ENCODE measurements at regions not wholly inside any gene's neighbourhood (a gene's known extent, or its start where the extent isn't known, plus 50 kb on each side); places are given as distances from the start of the nearest gene placed in this dataset.

DNA sequence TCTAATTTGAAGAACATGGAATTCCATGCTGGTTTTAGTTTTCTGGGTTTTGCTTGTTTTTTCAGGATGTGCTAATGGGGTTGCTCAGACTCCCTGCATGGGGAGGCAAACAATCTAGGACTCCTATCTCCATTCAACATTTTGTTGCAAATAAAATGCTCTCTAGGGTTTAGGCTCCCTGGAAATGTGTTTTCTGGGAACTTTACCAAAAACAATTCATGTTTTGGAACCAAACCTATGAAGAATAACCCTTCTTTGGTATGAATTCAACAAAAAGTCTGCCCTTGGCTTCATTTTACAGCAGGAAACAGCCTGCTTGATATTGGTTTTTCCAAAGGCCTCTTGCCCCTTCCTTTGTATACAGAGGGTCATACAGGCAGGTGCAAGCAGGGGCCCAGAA is 217.7 kb downstream of the FOXA2 start:
- DNase-seq = no peak

DNA sequence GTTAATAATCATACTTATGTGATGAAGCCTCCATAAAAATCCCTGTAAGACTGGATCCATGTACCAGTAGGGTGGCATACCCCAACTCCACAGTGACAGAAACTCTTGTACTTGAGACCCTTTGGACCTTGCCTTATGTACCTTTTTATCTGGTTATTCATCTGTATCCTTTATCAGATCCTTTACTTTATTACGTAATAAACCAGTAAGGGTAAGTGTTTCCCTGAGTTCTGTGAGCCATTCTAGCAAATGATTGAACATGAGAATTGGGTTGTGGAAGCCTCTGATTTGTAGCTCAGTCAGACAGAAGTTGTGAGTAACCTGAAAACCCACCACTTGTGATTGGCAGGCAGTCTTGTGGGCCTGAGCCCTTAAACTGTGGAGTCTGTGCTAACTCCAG is 229.7 kb downstream of the FOXA2 start:
- no peak for DNase-seq

DNA sequence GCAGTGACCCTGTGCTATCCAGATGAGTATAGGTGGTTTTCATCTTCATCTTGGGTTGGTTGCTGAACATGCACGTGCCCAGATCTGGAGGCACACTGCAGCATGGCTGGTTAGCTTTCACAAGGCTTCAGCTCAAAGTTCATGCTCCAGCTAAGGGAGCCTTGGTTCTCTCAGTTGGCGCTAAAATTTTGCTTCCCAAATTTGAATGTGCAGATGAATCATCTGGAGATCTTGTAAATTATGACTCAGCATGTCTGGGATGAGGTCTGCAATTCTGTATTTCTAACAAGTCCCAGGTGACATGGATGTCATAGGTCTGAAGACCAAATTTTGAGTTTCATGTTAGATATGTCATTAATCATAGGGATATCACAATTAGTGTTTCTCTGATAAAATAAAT is 230.8 kb downstream of the FOXA2 start:
- DNase-seq = no peak

DNA sequence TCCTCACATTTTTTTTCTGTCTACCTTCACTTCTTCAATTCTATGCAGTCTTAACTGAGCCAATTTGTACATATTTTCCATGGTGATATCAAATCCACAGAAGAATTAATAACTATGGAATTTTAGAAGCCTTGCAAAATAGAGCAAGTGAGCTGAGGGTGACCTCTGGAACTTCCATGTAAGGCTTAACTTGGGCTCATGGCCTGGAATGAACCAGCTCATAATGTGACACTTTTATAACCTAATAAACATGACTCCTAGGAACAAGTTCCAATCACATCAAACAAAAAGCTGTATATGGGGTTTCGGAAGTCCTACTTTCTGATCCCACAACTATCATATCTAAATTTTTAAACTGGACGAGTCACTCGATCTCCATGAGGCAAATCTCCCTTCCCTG is 232.4 kb downstream of the FOXA2 start:
- no peak for DNase-seq

DNA sequence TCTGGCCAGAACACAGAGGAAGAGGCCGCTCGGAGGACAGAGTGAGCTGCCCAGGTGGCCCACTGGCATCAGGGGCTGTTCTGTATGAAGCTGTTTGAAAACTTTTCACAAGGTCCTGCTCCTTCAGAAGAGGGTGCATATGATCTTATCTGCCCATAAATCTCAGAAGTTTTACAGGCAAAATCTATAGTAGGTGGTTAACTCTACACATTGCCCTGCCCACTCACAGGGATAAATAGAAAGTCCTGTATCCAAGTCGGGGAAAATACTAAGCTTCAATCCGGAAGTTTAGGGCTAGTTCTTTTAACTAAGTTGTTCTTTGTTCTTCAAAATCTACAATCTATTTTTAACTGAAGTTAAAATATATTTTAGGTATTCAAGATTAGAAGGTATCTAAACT is 233.7 kb downstream of the FOXA2 start:
- no peak for DNase-seq

DNA sequence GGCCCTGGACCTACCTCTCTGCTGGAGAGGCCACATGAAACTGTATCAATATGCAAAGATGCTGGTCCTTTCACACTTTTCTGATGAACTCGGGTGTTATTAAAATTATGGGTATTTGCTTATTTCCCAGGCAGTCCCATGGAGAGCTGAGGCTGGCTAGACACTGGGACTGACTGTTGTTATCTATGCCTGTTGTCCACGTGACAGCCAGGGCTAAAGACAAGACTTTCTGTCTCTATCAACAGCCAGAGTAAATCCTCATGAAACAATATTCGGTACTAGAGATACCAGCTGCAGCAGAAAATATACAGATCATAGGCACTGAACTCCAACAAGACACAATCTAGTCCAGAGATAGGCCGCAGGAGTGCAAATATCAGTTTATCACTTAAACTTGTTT is 236.4 kb downstream of the FOXA2 start:
- no peak for DNase-seq

DNA sequence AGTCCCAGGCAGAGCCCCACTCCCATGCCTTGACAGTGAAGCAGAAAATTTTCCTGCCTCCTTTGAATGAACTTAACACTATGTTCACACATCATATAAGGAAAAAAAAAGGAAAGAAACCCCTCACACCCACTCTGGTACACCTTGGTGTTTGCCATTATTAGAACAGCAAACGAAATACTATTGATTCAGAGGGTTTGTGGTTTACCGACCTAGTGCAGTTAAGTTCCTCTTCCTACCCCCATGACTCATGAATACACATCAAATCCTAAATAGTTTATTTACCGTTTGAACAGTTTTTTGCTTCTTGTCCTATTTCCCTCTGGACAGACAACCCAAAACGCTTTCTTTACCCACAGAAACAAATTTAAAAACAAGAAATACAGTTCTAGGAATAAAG is 237.7 kb downstream of the FOXA2 start:
- DNase-seq = no peak

DNA sequence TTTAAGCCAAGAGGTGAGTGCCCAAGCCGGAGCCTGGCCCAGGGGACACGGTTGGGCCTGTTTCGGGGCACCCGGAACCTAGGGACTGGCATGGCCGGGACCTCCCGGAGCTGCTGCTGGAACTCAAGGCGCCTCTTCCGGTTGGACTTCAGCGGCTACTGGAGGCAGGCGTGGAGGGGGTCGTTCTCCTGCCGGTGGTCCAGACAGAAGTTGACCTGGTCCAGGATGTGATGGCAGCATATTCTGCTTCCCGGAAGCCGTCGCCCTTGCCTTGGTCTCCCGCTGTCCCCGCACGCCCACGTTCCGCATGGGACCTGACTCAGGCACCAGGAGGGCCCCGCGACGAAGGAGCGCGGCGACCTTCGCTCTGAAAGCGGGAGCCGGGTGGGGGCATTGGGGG is 240.8 kb downstream of the FOXA2 start:
- DNase-seq = no peak

DNA sequence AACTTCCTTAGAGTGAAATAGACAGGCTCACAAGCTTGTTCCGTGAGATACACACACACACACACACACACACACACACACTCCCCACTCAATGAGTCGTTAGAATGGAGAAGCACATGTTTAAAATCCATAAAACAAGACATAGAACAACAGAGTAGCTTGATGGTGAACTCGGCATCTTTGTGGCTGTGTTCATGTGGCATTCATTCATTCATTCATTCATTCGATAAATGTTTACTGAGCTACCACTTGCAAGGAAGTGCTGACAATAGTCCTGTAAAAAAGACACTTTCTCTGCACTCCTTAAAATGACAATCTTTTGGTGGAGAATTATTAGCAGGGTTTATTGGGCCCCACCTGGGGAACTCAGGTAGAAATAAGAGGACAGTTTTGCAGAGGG is 242.0 kb downstream of the FOXA2 start:
- no peak for DNase-seq

DNA sequence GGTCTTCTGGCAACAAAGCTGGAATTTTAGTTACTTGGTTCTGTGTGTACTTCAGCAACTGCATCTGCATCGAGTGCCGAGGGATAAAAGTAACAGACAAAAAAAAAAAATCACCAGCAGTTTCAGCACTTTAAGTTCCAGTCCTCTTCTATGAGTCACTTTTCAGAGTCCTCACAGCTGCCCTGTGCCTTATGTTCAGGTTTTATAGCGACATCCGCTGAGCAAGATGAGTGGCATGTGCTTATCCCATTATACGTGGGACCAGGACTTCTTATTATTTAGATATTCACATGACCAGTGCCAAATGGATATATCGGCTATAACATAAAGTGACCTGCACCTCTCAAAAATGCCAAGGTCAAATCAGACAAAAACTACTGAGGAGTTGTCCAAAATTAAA is 242.9 kb downstream of the FOXA2 start:
- peak; percentile 1 for DNase-seq

DNA sequence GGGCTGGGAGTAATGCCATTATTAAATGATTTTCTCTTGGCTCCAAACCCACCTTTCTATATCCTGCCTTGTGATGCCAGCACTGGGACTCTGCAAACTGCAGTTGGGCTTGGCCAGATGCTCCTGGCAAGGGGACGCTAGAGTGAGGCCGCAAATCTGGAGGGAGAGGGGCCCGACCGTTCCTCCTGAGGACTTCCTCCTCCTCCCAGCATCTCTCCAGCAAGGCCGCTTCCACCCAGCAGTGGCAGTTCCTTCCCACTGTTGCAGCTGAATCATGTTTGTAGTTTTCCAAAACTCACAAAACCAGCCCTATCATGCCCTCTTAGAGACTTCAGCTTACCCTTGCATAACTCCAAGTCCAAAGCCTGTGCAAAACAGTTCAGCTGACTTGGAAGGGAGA is 244.4 kb downstream of the FOXA2 start:
- no peak for DNase-seq

DNA sequence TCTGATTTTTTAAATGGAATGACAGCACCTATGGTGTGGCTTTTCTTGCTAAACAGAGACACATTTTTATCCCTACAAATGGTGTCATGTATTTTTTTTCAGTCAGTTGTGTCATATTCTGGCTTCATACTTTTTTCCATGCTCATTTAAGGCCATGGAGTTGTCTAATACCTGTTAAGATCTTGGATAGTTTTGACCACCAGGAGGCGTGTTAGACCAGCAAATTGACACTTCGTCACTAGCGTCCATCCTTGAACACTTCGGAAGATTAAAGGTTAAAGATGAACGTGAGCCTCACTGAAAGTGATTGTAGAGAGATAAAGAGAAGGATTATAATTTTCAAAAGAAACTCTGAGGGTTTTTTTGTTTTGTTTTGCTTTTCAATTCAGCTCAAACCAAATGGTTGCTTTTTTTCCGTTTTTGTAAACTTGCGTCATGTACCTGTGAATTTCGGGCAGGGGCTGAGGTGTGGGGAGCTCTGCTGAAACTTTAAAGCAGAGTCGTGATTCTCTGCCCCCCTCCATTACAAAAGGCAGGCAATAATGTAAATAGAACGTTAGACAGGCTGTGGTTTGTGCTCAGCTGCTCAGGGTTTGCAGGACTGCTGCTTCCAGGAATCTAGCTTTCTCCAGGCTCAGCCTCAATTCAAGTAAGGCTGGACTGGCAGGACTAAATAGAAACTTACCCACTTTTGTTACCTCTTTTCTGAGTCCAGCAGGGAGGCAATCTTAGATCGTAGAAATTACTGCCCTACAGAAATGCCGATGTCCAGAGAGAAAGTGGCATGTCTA is 245.1 kb downstream of the FOXA2 start:
- peak; percentile 34 for DNase-seq

DNA sequence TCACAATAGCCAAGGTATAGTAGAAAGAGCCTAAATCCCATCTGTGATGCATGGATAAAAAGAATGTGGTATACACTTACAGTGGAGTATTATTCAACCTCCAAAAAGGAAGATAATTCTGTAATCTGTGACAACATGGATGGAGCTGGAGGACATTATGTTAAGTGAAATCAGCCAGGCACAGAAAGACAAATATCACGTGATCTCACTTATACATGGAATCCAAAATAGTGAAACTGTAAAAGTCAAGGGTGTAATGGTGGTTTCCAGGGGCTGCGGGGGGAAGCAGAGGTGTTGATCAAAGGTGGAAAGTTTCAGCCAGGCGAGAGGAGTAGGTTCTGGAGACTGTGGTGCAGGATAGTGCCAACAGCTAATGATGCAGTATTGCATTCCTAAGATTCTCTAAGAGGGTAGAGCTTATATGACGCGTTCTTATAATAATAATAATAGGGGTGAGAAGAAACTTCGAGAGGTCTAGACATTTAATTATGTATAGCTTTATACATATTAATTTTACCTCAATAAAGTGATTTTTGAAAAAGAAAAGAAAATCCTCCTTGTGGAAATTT is 246.1 kb downstream of the FOXA2 start:
- DNase-seq = no peak

DNA sequence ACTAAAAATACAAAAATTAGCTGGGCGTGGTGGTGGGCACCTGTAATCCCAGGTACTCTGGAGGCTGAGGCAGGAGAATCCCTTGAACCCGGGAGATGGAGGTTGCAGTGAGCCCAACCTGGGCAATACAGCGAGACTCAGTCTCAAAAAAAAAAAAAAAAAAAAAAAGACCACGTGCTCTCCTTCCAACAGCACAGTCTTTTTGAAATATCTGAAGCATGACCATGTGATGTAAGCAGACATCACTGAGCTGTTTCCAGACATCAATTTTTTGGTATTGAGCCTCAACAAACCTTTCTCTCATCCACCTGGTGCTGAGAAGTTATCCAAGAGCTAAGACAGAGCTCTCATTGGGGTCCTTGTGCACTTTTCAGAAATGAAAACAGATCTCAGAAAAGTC is 249.2 kb downstream of the FOXA2 start:
- no peak for DNase-seq

DNA sequence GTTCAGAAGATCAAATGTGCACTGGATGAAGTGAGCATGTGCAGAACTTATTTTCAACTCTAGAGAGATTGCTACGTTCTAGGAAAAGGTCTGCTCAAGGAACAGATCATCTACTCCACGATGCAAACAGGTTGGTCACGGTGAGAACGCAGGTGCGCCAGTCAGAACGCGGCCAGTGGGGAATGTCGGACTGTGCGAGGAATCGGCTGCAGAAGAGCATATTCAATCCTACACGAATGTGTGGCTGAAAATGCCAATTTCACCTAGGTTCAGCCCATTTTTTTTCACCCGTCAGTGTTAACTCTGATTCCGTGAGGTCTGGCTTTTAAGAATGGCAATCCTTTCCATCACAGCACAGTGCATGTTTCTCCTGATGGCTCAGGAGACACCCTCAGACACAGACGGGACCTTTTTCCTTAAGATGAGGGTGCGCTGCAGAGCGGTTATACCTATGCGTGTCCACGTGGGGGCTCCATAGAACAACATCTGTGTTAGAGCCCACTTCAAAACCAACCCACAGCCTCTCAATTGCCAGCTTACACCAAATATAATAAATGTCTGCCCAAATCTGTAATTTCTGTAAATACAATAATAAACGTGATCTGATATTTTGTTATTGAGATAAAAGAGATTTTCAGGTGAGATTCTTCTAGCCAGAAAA is 250.4 kb downstream of the FOXA2 start:
- peak; percentile 22 for DNase-seq

DNA sequence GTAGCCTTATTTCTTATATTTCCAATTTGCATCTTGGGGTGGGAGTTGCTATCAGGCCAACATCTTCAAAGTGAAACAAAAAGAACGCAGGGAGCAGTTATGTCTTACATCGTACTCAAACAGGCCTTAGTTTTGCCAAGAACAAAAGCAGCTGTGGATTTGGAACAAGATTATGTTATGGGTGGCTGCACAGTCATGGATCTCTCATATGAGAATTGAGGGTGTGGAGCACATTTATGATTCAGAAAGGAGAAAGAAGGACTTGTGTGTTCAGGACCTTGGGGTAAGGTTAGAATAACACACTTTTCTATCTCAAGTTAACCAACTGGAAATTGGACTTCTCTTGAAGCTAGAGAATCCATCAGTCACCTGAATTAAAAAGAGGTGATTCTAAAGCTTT is 259.9 kb downstream of the FOXA2 start:
- no peak for DNase-seq

DNA sequence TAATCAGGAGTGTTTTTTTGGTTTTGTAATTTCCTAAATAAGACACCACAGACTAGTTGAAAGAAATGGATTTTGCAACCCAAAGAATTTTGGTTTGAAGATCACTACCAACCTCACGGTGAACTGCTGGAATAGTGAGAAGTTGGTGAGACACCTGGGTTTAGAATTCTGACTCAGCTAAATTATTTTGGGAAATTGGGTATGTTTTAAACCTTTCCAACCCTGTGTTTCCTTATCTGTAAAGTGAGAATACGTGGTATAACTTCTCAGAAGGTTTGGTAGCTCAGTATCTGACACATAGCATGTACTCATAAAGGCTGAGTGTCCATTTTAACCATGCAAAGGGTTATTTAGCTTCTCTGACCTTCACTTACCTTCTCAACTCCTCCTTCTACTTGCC is 261.9 kb downstream of the FOXA2 start:
- no peak for DNase-seq

DNA sequence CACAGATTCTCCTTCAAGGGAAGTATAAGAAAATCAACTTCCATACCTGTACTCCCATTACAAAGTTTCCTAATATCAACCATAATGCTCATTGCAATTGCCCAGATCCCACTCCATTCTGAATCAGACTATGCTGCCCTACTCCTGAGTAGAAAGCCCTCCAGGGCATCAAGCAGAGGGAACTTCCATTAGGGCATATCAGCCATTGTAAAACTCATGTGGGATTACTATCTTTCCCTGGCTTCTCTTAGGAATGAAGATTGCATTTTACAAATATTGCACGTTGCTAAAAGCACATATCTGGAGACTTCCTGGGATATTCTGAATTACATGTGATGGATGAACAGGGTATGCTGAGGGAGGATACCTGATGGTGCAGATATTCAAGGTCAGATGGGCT is 263.2 kb downstream of the FOXA2 start:
- DNase-seq = no peak

DNA sequence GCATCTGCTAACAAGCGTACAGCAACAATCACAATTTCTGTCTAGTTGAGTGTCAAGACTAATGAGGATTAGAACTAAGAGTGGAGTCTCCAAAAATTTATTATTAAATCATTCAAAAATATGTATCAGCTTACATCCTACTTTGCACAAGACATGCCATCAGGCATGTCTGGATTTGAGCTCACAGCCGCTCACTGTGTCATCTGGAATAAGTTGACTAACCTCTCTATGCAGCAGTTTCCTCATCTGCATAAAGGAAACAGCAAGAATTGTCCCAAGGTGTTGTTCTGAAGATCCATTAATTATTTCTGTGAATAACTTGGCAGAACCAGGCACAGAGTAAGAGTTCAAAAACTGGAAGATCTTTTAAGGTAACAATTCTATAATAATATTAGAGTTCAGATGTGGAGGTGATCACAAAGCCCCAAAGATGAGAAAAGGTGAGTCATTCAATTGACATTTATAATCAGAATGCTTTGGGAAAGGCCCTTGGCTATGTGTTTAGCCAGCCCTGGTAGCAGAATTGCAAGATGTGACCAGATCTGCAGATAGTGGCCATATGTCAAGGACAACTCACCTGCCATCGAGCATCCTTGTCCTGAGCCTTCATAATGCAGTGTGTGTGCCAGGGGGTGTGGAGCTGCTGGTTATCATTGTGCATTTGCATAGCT is 264.0 kb downstream of the FOXA2 start:
- no peak for DNase-seq

DNA sequence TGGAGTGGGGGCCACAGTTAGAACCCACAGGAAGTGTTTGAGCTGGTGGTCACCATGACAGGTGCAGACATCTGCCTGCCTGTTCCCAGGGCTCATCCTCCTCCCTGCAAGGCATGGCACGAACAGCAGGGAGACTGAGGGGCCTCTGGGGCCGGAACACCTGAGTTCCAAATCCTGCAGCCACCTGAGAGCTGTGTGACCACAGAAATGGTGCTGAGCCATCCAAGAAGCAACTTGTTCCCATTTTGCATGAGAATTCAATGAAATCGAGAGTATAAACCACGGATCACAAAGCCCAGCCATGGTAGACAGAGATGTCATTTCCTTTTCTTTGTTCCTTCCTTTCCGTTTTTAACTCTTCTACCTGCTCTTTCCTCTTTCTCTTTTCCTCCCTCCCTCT is 268.6 kb downstream of the FOXA2 start:
- DNase-seq = no peak

DNA sequence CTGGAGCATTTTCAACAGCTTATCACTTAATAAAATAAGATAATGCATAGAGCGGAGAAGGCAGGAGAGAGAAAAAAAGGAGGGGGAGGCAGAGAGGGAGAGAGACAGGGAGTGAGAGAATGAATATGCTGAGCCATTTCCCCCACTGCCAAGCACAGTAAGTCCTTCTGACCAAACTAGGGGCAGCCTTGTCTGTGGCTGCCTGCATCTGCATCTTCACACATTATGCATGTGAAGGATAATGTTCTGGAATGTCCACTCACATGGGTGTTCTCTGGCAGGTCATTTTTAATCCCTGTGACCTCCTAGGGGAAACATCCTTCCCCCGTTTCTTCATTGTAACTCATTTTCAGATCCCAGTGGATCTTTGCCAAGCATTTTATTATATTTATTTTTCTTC is 269.3 kb downstream of the FOXA2 start:
- no peak for DNase-seq

DNA sequence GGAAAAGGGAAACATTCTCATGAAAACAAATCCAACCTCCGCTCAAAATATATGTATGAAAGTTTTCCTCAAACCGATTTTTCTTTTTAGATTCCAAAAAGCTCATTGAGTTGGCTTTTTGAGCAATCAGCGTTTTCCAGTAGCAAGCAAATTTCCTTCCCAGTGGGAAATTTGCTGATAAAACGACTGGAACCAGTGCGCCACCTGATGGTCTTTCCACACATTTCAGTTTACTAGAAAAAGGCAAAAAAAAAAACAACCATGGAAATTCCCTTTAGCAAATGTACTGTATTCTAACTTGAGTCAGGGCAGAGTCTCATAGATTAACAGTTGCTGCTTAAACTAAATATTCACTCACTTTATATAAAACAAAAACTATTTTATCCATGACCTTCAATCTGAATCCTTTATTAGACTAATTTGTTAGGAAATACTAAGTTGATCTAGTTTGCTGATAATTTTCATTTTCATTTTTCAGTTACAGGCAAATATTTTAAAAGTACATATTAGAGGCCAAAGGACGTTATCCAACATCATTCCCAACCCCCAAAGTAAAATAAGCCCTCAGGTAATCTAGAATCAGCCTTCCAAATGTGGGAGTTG is 271.5 kb downstream of the FOXA2 start:
- peak; percentile 2 for DNase-seq

DNA sequence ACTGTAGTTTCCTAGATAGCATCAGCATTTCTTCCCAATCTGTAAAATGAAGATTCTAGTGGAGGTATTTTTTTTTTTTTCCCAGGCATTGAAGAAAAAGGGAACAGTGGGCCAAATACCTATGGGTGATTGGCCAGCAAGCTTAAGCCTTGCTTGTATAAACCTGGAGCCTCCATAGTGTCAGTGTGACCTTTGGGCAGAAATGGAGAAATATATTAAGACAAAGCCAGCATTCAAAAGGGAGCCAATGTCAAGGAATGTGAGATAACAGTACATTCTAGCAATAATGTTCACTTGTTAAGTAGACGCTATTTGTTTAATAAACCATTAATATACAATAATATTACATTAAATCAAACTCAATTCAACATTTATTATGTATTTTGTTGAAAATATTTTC is 275.4 kb downstream of the FOXA2 start:
- DNase-seq = no peak

DNA sequence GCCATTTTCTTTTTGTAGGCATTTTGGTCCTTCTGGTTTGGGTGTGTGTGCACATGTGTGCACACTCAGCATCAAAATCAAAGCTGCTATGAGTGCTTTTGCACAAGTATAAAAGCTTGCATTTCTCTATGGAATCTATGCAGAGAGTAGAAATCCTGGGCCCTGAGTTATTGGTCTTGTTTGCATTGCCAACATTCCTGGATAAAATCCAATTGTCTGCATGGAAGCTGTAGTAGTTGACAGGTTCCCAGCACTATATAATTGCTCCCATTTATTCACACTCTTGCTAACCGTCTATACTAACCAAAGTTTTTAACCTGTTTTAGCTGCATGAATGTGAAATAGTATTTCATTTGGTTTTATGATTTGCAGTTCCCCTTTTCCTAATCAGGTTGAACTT is 277.0 kb downstream of the FOXA2 start:
- DNase-seq = no peak
